NCI-H2081 treated with DMSO at 0.1 percent for 48 hours (cell line): ENCODE measurements at regions not wholly inside any gene's neighbourhood (a gene's known extent, or its start where the extent isn't known, plus 50 kb on each side); places are given as distances from the start of the nearest gene placed in this dataset.
"Not testable (repeated sequence)": the region's sequence is repeated elsewhere in the genome, so short reads cannot be mapped to it uniquely, and the experiment has no call there.

Source experiments
- DNase-seq: peaks from one replicate; lab custom pipeline; 2025; lab: John Stamatoyannopoulos, UW

DNA sequence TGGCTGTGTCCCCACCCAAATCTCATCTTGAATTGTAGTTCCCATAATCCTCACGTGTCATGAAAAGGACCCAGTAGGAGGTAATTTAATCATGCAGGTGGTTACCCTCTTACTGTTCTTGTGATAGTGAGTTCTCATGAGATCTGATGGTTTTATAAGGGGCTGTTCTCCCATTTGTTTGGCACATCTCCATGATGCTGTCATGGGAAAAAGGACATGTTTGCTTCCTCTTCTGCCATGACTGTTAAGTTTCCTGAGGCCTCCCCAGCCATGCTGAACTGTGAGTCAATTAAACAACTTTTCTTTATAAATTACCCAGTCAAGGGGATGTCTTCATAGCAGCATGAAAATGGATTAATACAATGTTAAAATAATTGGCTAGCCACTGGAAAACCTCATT, 243.3 kb upstream of the MKLN1 start:
- DNase-seq: not testable (repeated sequence)

- DNase-seq: no peak
Measured at GRCh38 chr7:131087756-131088658, 239.7 kb upstream of the MKLN1 start.

DNA sequence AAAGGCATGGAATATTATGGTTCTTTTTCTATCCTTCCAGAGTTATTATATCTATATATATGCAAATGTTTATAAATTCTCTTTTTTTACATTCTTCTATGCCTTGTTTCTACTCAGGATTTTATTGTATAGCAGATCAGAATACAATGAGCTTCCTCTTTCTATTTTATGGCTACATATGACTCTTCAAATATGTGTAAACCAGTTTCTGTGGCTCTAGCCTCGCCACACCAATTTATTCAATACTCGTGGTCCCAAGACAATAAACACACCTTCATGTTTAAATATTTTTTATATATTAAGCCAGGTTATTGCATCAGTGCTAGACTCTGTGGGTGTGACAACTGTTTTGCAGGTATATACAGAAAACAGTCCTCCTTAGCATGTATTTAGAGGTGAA, 237.5 kb upstream of the MKLN1 start:
- no peak for DNase-seq

DNA sequence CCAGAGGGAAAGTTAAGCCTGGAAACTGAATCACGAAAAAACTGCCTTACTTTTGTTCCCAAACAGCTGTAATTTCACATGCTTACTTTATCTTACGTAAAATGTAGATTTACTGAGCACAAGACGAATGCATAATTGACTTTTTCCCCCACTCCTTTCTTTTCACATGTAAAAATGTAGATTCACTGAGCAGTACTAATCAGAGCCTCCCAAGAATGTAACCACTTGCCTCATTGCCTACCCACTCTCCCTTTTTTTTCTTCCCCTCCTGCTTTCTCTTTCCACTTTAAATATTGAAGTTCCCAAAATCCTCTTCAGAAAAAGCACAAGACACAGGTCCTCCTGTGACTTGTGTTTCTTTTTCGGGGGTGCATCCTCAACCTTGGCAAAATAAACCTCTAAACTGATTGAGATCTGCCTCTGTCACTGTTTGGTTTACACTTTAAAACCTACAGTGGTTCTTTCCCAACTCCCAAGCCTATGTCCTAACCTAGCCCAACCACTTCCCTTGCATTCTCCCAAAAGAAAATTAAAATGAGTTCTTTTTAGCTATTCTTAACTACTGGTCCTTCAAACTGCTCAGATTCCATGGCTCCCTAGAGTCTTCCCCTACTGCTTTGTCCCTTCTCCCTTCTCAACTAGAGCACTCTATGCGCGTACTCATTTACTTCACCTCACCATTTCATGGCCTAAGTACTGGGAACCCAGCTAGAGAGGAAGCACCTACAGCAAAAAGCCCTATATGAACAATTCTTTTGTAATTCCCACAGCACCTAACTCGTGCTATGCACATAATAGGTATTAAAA, 236.6 kb upstream of the MKLN1 start:
- no peak for DNase-seq

GRCh38 chr7:131094685-131095084, 233.0 kb upstream of the MKLN1 start:
- no peak for DNase-seq

- DNase-seq: no peak
Measured at GRCh38 chr7:131095346-131095745, 232.3 kb upstream of the MKLN1 start.

- no peak for DNase-seq
Measured at GRCh38 chr7:131096267-131096927, 231.3 kb upstream of the MKLN1 start.

GRCh38 chr7:131097662-131098376, 229.9 kb upstream of the MKLN1 start:
- no peak for DNase-seq

DNA sequence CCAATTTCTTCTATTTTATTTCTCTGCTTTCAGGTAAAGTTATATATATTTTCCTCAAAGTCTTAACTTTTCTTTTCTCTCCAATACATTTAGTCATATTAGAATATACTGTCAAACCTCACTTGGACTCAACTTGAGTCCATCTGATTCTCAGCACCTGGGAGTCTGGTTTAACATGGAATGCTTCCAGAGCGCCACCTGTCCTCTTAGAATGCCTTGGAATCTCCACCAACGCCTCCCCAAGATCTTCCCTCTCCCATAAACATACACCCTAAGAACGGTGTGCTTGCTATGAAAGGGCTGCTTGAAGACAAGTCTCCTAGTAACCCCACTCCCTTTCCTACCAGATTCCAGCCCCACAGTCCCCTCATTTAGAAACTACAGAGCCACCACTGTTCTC, 229.1 kb upstream of the MKLN1 start:
- DNase-seq: no peak

DNA sequence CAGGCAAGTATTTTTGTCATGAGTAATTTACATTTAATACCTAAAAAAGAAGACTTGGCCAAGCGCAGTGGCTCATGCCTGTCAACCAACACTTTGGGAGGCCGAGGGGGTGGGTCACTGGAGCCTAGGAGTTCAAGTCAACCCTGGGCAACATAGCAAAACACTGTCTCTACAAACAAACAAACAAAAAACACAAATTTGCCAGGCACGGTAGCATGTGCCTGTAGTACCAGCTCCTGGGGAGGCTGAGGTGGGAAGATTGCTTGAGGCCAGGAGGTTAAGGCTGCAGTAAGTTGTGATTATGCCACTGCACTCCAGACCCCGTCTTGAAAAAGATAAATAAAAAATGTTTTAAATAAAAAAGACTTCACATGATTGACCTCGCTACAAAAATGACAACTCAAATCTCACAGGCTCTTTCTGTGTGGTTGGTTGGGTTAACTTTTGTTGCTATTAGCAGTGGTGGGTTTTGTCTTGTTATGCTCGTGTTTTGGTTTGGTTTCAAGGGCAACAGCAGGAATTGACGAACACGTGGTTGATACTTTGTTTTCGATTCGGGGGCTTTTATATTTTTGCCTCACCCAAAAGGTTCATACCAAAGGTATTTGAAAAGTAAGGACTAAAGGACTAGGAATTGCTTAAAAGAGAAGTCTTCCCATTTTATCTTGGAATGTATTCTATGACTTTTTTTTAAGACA, 227.2 kb upstream of the MKLN1 start:
- no peak for DNase-seq

- DNase-seq: no peak
Measured at GRCh38 chr7:131103997-131104396, 223.7 kb upstream of the MKLN1 start.

GRCh38 chr7:131104596-131105293, 222.9 kb upstream of the MKLN1 start:
- DNase-seq: no peak

DNA sequence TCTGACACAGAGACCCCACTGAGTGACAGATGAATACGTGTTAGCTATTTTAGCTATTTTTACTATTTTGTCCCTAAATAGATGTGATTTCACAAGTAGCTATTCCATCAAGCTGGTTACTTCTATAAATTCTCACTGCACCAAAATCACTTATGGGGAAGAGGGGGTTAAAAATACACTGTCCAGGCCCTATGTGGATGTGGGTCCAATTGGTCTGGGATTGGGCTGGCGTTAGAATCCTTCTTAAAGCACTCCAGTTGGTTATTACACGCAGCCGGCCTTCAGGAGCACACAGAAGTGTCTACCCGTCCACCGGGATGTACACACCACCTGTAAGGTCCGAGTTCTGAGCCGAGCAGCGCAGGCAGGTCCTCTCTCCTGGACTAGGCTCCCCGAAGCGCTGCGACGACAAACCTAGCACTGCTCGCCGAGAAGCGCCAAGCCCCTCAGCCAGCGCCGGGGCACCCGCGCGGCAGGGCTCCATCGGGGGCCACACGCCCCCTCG, 222.3 kb upstream of the MKLN1 start:
- no peak for DNase-seq

- DNase-seq: no peak
Measured at GRCh38 chr7:131105799-131106680, 221.6 kb upstream of the MKLN1 start.

DNA sequence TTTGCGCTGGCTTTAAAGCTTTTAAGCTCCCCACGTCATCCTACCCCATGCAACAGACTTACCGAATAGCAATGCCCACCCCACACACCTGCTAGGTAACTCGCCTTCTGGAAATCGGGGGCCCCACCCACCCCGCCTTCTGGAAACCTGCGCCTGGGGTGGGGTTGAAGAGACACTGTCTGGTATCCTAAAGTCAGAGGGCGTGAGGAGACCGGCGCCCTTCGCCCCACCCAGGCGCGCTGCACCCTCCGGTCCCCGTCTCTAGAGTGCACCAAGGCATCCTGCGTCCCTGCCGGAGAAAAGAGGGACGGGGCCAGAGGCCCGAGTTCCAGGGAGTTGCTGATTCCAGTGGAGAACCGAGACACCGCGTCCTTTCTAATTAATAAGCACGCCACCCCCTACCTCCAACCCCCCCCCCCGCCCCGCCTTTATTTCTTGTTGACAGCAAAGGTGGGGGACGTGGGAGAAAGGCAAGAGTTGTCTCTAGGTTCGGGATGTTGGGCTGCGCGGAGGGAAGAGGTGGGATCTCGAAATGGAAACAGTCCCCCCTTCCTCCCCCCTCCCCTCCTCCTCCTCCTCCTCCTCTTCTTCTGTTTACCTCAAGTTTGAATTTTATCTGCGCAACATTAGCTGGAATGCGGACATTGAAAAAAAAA, 220.9 kb upstream of the MKLN1 start:
- DNase-seq: no peak

GRCh38 chr7:131107337-131108211, 220.1 kb upstream of the MKLN1 start:
- no peak for DNase-seq

DNA sequence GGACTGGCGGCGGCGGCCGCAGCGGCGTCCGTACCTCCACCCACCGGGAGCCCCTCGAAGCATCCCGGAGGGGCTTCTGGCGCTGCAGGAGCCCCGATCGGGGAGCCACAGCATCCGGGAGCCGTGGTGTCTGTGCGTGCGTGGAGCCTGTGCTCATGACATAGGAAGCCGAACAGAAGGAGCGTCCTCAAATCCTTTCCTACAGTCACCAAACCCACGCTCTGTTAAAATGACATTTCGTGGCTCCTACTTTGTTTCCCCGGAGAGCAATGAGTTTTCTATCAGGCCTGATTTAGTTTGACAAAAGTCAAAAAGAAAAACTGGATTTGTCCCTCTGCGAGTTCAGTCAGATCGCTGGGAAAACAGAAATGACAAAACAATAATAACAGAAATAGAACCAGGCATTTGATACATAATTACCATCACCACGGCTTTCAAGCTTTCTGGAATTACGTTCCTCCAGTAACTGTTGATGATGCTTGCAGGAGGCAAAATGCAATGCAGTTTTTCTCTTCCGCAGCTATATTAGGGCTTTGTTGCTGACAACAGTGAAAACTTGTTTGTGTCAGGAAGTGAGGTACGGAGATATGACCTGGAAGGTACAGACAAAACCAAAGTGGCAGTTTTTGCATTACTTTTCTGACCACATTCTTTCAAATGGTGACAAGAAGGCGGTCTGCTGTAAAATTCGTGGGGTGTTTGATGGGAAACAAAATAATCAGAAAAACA, 219.3 kb upstream of the MKLN1 start:
- DNase-seq: no peak
